ENCODE measurements at regions not wholly inside any gene's neighbourhood (a gene's known extent, or its start where the extent isn't known, plus 50 kb on each side); places are given as distances from the start of the nearest gene placed in this dataset.

DNA sequence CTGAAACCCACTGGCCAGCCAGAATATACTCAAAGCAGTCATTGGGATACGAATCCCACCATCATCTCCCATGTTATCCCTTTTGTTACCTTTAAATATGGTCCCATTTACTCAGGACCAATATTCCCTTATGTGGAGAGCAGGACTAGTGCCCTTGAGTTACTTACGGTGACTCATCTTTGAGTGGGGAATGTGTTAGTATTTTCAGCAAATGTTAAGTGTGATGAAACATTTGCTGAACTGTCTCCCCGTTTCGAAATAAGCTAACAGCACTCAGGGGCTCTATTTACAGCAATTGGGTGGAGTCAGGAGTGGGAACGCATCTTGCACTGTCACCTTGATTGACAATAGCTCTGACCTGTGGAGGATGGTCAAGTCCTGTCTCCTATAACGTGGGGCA is 67.4 kb downstream of the CTSL start:
- H3K27ac ChIP-seq (ENCODE audit: low read depth, low read length, poor library complexity, severe bottlenecking): no peak overlapping the region
- POLR2A ChIA-PET (ENCODE audit: low non-redundant PET): no interaction called here
- CTCF ChIA-PET: no interaction called here
- no TSS peak for BruUV-seq (replicated peaks)
- TF ChIP-seq, protein P1, sequence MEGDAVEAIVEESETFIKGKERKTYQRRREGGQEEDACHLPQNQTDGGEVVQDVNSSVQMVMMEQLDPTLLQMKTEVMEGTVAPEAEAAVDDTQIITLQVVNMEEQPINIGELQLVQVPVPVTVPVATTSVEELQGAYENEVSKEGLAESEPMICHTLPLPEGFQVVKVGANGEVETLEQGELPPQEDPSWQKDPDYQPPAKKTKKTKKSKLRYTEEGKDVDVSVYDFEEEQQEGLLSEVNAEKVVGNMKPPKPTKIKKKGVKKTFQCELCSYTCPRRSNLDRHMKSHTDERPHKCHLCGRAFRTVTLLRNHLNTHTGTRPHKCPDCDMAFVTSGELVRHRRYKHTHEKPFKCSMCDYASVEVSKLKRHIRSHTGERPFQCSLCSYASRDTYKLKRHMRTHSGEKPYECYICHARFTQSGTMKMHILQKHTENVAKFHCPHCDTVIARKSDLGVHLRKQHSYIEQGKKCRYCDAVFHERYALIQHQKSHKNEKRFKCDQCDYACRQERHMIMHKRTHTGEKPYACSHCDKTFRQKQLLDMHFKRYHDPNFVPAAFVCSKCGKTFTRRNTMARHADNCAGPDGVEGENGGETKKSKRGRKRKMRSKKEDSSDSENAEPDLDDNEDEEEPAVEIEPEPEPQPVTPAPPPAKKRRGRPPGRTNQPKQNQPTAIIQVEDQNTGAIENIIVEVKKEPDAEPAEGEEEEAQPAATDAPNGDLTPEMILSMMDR (conservative IDR thresholded peaks at IDR 0.05; ENCODE audit: low read depth, low read length): no peak
- no peak for TF ChIP-seq EZH2 (IDR thresholded peaks at IDR 0.05; ENCODE audit: borderline replicate concordance, low read depth, low read length, poor library complexity, severe bottlenecking)
- no peak overlapping the region for H3K4me3 ChIP-seq (ENCODE audit: low read depth, low read length, poor library complexity, severe bottlenecking)
- intact Hi-C loops (cut with micrococcal nuclease; ENCODE audit: unreplicated experiment): no loop called here
- H3K36me3 ChIP-seq (ENCODE audit: insufficient read depth, low read length, poor library complexity, severe bottlenecking): no peaks in the 10 kb centered on the region
- DNase-seq (ENCODE audit: low spot score): peak; percentile 11
- H3K4me1 ChIP-seq (ENCODE audit: insufficient read depth, low read length, poor library complexity, severe bottlenecking): peaks cover 9% of the 10 kb centered on the region
- H3K27me3 ChIP-seq (replicated peaks; ENCODE audit: insufficient read depth, low read depth, low read length, poor library complexity): no peaks in the 10 kb centered on the region
- no peaks in the 10 kb centered on the region for H3K9me3 ChIP-seq (ENCODE audit: low read depth, low read length, poor library complexity, severe bottlenecking)

DNA sequence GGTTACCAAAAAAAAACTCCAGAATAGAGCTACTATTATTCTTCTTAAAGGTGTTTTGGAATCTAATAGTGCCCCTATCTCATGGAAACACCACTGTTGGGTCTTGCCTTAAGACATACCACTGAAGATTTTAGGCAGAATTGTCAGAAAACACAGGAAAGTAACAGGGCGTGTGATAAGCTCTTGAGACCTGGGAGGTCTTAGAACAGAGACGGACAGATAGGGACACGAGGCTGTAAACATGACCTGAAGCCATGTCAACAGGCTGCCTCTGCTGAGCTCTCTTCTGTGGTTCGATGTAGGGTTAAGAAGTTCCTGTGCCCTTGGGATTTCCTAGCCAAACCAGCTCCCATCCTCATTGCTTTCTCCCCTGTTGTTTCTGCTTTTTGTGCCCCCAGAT is 69.3 kb downstream of the CTSL start:
- Histone ChIP-seq H3K9me3 (ENCODE audit: low read depth, low read length, poor library complexity, severe bottlenecking) (no peaks in the 10 kb centered on the region), H3K4me3 (ENCODE audit: low read depth, low read length, poor library complexity, severe bottlenecking) (no peak overlapping the region), H3K36me3 (ENCODE audit: insufficient read depth, low read length, poor library complexity, severe bottlenecking) (no peaks in the 10 kb centered on the region), H3K27ac (ENCODE audit: low read depth, low read length, poor library complexity, severe bottlenecking) (no peak overlapping the region), H3K4me1 (ENCODE audit: insufficient read depth, low read length, poor library complexity, severe bottlenecking) (peaks cover 9% of the 10 kb centered on the region), H3K27me3 (replicated peaks; ENCODE audit: insufficient read depth, low read depth, low read length, poor library complexity) (no peaks in the 10 kb centered on the region)
- ChIA-PET POLR2A (ENCODE audit: low non-redundant PET) (no interaction called here), CTCF (no interaction called here)
- TF ChIP-seq, protein P1 (conservative IDR thresholded peaks at IDR 0.05; ENCODE audit: low read depth, low read length): no peak
- TF ChIP-seq EZH2 (IDR thresholded peaks at IDR 0.05; ENCODE audit: borderline replicate concordance, low read depth, low read length, poor library complexity, severe bottlenecking): no peak
- no TSS peak for BruUV-seq (replicated peaks)
- DNase-seq (ENCODE audit: low spot score): no peak
- intact Hi-C loops (cut with micrococcal nuclease; ENCODE audit: unreplicated experiment): no loop called here

DNA sequence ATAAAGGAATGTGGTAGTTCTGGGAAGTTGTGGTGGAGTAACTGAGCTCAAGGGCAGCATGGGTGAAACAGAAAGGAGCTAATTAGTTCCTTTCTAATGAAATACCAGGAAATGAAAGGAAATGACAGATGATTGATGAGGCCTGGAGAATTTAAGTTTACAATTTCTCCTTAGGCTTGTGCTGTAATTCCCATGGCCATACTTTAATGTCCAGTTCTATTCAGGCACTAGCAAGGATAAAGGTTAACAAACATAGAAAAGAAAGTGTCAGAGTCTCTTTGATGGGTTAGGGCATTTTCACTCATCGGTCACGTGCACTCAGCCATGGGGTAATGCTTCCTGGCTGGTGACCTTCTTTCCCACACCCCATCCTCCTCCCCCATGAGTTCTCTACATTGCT is 70.3 kb downstream of the CTSL start:
- no TSS peak for BruUV-seq (replicated peaks)
- TF ChIP-seq, protein P1 (conservative IDR thresholded peaks at IDR 0.05; ENCODE audit: low read depth, low read length): no peak
- TF ChIP-seq EZH2 (IDR thresholded peaks at IDR 0.05; ENCODE audit: borderline replicate concordance, low read depth, low read length, poor library complexity, severe bottlenecking): no peak

More for the DNA sequence above, 70.3 kb downstream of the CTSL start:
- Histone ChIP-seq H3K4me3 (ENCODE audit: low read depth, low read length, poor library complexity, severe bottlenecking) (no peak overlapping the region), H3K27me3 (replicated peaks; ENCODE audit: insufficient read depth, low read depth, low read length, poor library complexity) (no peaks in the 10 kb centered on the region), H3K9me3 (ENCODE audit: low read depth, low read length, poor library complexity, severe bottlenecking) (no peaks in the 10 kb centered on the region), H3K27ac (ENCODE audit: low read depth, low read length, poor library complexity, severe bottlenecking) (peak overlapping the region; percentile 35), H3K4me1 (ENCODE audit: insufficient read depth, low read length, poor library complexity, severe bottlenecking) (peaks cover 9% of the 10 kb centered on the region), H3K36me3 (ENCODE audit: insufficient read depth, low read length, poor library complexity, severe bottlenecking) (no peaks in the 10 kb centered on the region)
- DNase-seq (ENCODE audit: low spot score): no peak
- CTCF ChIA-PET: no interaction called here
- intact Hi-C loops (cut with micrococcal nuclease; ENCODE audit: unreplicated experiment): no loop called here
- POLR2A ChIA-PET (ENCODE audit: low non-redundant PET): no interaction called here
